Astrocyte (in vitro differentiated cells and primary cell): ENCODE measurements at regions not wholly inside any gene's neighbourhood (a gene's known extent, or its start where the extent isn't known, plus 50 kb on each side); places are given as distances from the start of the nearest gene placed in this dataset.

Experiments
- DNase-seq: peaks from one replicate; pipeline ENCODE4 v3.0.0-alpha.2; 2010; ENCODE audit warnings: low read depth
- FAIRE-seq: peaks from 2 replicates; lab custom pipeline; 2011; peaks lifted over from hg19 to GRCh38; lab: Jason Lieb, UNC
- H2AFZ ChIP-seq: 2 replicates; pipeline ENCODE4 v1.6.0; 2012; ENCODE audit warnings: low read depth, low read length, inconsistent platforms
- H3K27ac ChIP-seq: 2 replicates; pipeline ENCODE4 v1.5.1; 2011; ENCODE audit warnings: low read depth, low read length, inconsistent platforms
- H3K27me3 ChIP-seq: 2 replicates; pipeline ENCODE4 v1.6.0; 2011; ENCODE audit warnings: low read length, inconsistent platforms; ENCODE audit not compliant: insufficient read depth
- H3K36me3 ChIP-seq: 2 replicates; pipeline ENCODE4 v1.5.1; 2011; ENCODE audit warnings: low read length, inconsistent platforms; ENCODE audit not compliant: insufficient read depth
- H3K4me1 ChIP-seq: 2 replicates; pipeline ENCODE4 v1.5.1; 2011; ENCODE audit warnings: low read length, inconsistent platforms; ENCODE audit not compliant: insufficient read depth
- H3K4me2 ChIP-seq: 2 replicates; pipeline ENCODE4 v1.6.0; 2012; ENCODE audit warnings: low read length, inconsistent platforms
- H3K4me3 ChIP-seq: 2 replicates; pipeline ENCODE4 v1.5.1; 2011; ENCODE audit warnings: low read depth, mild to moderate bottlenecking, low read length, inconsistent platforms; ENCODE audit not compliant: insufficient read depth
- H3K79me2 ChIP-seq: 2 replicates; pipeline ENCODE4 v1.6.0; 2012; ENCODE audit warnings: mild to moderate bottlenecking, low read length, inconsistent platforms; ENCODE audit not compliant: insufficient read depth
- H3K9ac ChIP-seq: 2 replicates; pipeline ENCODE4 v1.6.0; 2012; ENCODE audit warnings: mild to moderate bottlenecking, low read length, inconsistent platforms
- H3K9me3 ChIP-seq: 2 replicates; pipeline ENCODE4 v1.5.1; 2012; ENCODE audit warnings: low read depth, mild to moderate bottlenecking, low read length, inconsistent platforms; ENCODE audit not compliant: insufficient read depth
- H4K20me1 ChIP-seq: 2 replicates; pipeline ENCODE4 v1.6.0; 2012; ENCODE audit warnings: low read length, inconsistent platforms; ENCODE audit not compliant: insufficient read depth
- H3K27ac Mint-ChIP-seq: one replicate; pipeline ENCODE4 v1.8.0; 2021; ENCODE audit warnings: mild to moderate bottlenecking, mixed read lengths; ENCODE audit not compliant: unreplicated experiment
- H3K27me3 Mint-ChIP-seq: one replicate; pipeline ENCODE4 v1.8.0; 2021; ENCODE audit warnings: low read depth, mixed read lengths; ENCODE audit not compliant: unreplicated experiment
- H3K36me3 Mint-ChIP-seq: one replicate; pipeline ENCODE4 v1.8.0; 2021; ENCODE audit warnings: low read depth, mixed read lengths; ENCODE audit not compliant: unreplicated experiment
- H3K4me1 Mint-ChIP-seq: one replicate; pipeline ENCODE4 v1.8.0; 2021; ENCODE audit warnings: low read depth, mixed read lengths; ENCODE audit not compliant: unreplicated experiment
- H3K4me3 Mint-ChIP-seq: one replicate; pipeline ENCODE4 v1.8.0; 2021; ENCODE audit warnings: mild to moderate bottlenecking, moderate library complexity, mixed read lengths; ENCODE audit not compliant: unreplicated experiment
- H3K9me3 Mint-ChIP-seq: one replicate; pipeline ENCODE4 v1.8.0; 2021; ENCODE audit warnings: mild to moderate bottlenecking, mixed read lengths; ENCODE audit not compliant: unreplicated experiment
- EZH2 ChIP-seq: IDR thresholded peaks from 2 replicates; pipeline ENCODE4 v1.6.1; 2012; ENCODE audit warnings: mild to moderate bottlenecking, low read length, inconsistent platforms; ENCODE audit not compliant: insufficient read depth
- TF ChIP-seq, protein P1 (sequence below): IDR thresholded peaks from 2 replicates; pipeline ENCODE4 v1.5.1; 2011; ENCODE audit warnings: low read depth, mild to moderate bottlenecking, inconsistent platforms, low read length, moderate library complexity; ENCODE audit not compliant: insufficient read depth

DNA sequence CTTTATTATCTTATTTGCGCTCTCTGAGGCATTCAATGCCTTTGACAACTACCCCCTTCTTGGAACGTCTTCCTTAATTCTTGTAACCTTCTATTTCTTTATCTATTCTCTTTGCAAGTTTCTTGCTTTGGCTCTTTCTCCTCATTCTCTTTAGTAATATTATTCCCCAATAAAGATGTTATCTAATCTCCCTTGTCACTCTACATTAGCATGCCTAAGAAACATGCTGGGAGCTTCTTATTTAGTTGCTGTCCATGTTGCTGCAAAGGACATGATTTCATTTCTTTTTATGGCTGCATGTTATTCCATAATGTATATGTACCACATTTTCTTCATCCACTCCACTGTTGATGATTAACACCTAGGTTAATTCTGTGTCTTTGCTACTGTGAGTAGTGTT, 113.7 kb downstream of the RDH14 start:
- Mint-ChIP-seq H3K4me3 (no peak overlapping the region), H3K4me1 (no peaks in the 10 kb centered on the region)
- no peak overlapping the region for H3K9ac ChIP-seq

DNA sequence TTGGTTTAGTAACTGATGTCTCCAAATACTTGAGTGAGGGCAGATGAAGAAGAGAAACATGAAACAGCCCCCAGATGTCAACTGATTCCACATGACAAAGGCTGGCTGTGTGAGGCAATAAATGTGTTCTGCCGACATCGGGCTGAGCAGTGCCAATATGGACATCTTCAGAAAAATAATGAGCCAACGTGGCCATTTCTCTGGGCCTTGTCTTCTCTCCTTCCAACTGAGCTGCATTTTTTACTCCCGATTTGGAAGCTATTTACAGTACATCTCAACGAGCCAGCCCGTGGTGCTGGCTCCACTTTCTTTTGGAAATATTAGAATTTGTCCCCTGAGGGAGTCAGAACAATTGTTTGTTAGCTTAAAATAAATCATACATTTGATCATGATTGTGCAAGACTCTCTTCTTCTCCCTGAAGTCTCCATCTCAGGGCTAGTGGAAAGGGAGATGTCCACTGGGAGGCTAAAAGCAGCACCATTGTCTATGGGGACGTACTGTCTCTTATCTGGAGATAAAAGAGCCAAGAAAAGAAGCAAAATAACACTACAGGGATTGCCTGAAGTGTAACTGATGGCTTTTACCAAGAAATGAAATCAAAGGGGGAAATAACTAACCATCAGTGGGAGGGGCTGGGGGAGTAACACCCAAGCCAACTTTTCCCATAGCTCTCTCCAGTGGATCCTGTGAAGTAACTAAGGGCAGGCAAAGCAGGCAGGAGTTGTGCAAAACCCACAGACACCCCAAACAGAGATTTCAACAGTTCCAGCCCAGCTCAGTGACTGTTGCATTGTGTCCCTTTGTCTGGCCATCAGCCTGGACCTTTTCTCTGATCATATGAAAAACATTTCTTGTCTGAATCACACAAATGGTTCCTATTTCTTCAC, 114.8 kb downstream of the RDH14 start:
- H3K9me3 ChIP-seq: no peaks in the 10 kb centered on the region
- H3K27me3 Mint-ChIP-seq: peaks cover 2% of the 10 kb centered on the region
- no peak overlapping the region for H3K27ac Mint-ChIP-seq
- H3K79me2 ChIP-seq: no peaks in the 10 kb centered on the region
- H3K4me3 Mint-ChIP-seq: no peak overlapping the region
- FAIRE-seq (peak; percentile 34), DNase-seq (peak; percentile 12)
- H3K36me3 Mint-ChIP-seq: no peaks in the 10 kb centered on the region
- H3K9me3 Mint-ChIP-seq: no peaks in the 10 kb centered on the region
- no peaks in the 10 kb centered on the region for H3K4me1 ChIP-seq
- no peaks in the 10 kb centered on the region for H3K36me3 ChIP-seq
- H3K4me2 ChIP-seq: no peak overlapping the region
- no peaks in the 10 kb centered on the region for H4K20me1 ChIP-seq
- H3K27me3 ChIP-seq: no peaks in the 10 kb centered on the region
- H3K4me3 ChIP-seq: no peak overlapping the region
- H3K9ac ChIP-seq: no peak overlapping the region
- TF ChIP-seq, protein P1, sequence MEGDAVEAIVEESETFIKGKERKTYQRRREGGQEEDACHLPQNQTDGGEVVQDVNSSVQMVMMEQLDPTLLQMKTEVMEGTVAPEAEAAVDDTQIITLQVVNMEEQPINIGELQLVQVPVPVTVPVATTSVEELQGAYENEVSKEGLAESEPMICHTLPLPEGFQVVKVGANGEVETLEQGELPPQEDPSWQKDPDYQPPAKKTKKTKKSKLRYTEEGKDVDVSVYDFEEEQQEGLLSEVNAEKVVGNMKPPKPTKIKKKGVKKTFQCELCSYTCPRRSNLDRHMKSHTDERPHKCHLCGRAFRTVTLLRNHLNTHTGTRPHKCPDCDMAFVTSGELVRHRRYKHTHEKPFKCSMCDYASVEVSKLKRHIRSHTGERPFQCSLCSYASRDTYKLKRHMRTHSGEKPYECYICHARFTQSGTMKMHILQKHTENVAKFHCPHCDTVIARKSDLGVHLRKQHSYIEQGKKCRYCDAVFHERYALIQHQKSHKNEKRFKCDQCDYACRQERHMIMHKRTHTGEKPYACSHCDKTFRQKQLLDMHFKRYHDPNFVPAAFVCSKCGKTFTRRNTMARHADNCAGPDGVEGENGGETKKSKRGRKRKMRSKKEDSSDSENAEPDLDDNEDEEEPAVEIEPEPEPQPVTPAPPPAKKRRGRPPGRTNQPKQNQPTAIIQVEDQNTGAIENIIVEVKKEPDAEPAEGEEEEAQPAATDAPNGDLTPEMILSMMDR: no peak
- no peak for TF ChIP-seq EZH2
- H2AFZ ChIP-seq: no peak overlapping the region
- no peaks in the 10 kb centered on the region for H3K4me1 Mint-ChIP-seq
- no peak overlapping the region for H3K27ac ChIP-seq

More for the DNA sequence above, 113.7 kb downstream of the RDH14 start:
- Histone ChIP-seq H3K36me3 (no peaks in the 10 kb centered on the region), H2AFZ (no peak overlapping the region), H3K79me2 (no peaks in the 10 kb centered on the region), H3K9me3 (no peaks in the 10 kb centered on the region), H3K4me2 (no peak overlapping the region), H4K20me1 (no peaks in the 10 kb centered on the region), H3K27me3 (no peaks in the 10 kb centered on the region), H3K27ac (no peak overlapping the region), H3K4me1 (no peaks in the 10 kb centered on the region), H3K4me3 (no peak overlapping the region)
- Mint-ChIP-seq H3K9me3 (no peaks in the 10 kb centered on the region), H3K27me3 (peaks cover 4% of the 10 kb centered on the region), H3K36me3 (no peaks in the 10 kb centered on the region), H3K27ac (no peak overlapping the region)
- FAIRE-seq: no peak
- TF ChIP-seq, protein P1: no peak
- no peak for TF ChIP-seq EZH2
- DNase-seq: no peak

DNA sequence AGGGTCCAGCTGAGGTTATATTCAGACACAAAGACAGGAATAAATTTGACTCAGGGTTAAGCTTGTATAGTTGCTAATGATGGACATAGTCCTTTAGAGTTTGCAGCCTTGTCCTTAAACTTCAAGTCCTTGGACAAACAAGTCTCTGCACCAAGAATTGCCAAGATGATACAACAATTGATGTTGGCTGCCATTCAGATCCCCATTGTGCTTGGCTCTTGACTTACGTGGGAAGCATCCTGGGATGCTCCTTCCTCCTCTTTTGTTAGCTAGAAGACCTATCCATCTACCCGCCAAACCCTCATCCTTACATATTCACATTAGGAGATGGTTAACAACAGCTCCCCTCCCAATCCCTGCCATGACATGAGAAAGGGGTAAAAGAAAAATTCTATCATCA, 115.6 kb downstream of the RDH14 start:
- H4K20me1 ChIP-seq: no peaks in the 10 kb centered on the region
- no peak overlapping the region for H3K9ac ChIP-seq
- no peak overlapping the region for H2AFZ ChIP-seq
- no peak overlapping the region for H3K4me2 ChIP-seq
- H3K4me3 ChIP-seq: no peak overlapping the region
- H3K27ac ChIP-seq: no peak overlapping the region
- no peaks in the 10 kb centered on the region for H3K36me3 ChIP-seq
- H3K27me3 ChIP-seq: no peaks in the 10 kb centered on the region
- no peaks in the 10 kb centered on the region for H3K4me1 ChIP-seq
- Mint-ChIP-seq H3K4me1 (no peaks in the 10 kb centered on the region), H3K27me3 (peaks cover 2% of the 10 kb centered on the region), H3K9me3 (no peaks in the 10 kb centered on the region), H3K4me3 (no peak overlapping the region), H3K36me3 (no peaks in the 10 kb centered on the region), H3K27ac (no peak overlapping the region)
- H3K9me3 ChIP-seq: no peaks in the 10 kb centered on the region
- FAIRE-seq (no peak), DNase-seq (no peak)
- TF ChIP-seq, protein P1: no peak
- no peak for TF ChIP-seq EZH2
- no peaks in the 10 kb centered on the region for H3K79me2 ChIP-seq
